Transverse colon (tissue), 4 donors: ENCODE measurements at regions not wholly inside any gene's neighbourhood (a gene's known extent, or its start where the extent isn't known, plus 50 kb on each side); places are given as distances from the start of the nearest gene placed in this dataset.

ENCODE experiments used
- DNase-seq: peaks from one replicate; pipeline ENCODE4 v3.0.0-alpha.2; 2019
- H3K27ac ChIP-seq, 4 donors: fragments of 200-600 bp; sonication (generic); 2 replicates each; pipeline ENCODE4 v1.5.1; 2016 to 2018; ENCODE audit warnings: inconsistent platforms in 4 of 4
- H3K27me3 ChIP-seq: fragments of 200-600 bp; sonication (generic); 2 replicates; pipeline ENCODE4 v1.5.1; 2017; ENCODE audit warnings: inconsistent platforms
- H3K36me3 ChIP-seq, 4 donors: fragments of 200-600 bp; sonication (generic); 2 replicates each; pipeline ENCODE4 v1.5.1; 2017 to 2019; ENCODE audit warnings: inconsistent platforms in 4 of 4
- H3K4me1 ChIP-seq, 4 donors: fragments of 200-600 bp; sonication (generic); 2 replicates each; pipeline ENCODE4 v1.5.1; 2017 to 2020; ENCODE audit warnings: inconsistent platforms in 4 of 4
- H3K4me3 ChIP-seq, 4 donors: fragments of 200-600 bp; sonication (generic); 1 replicate in 1 of 4; 2 replicates in 3 of 4; pipeline versions ENCODE4 v1.5.1 to v1.6.1; 2017 to 2019; ENCODE audit warnings: inconsistent platforms in 4 of 4
- H3K9me3 ChIP-seq, 2 donors: fragments of 200-600 bp; sonication (generic); 2 replicates each; pipeline ENCODE4 v1.5.1; 2017 to 2019; ENCODE audit warnings: inconsistent platforms in 2 of 2
- EP300 ChIP-seq: sonication (generic); formaldehyde crosslinking; IDR thresholded peaks from one replicate; pipeline ENCODE4 v1.6.1; 2017; ENCODE audit warnings: antibody characterized with exemption, low read depth
- POLR2A ChIP-seq: fragments of 450-650 bp; IDR thresholded peaks from one replicate; pipeline ENCODE4 v1.6.1; 2016; ENCODE audit warnings: antibody characterized with exemption, mild to moderate bottlenecking, moderate library complexity
- POLR2AphosphoS5 ChIP-seq, 3 donors: sonication (generic); formaldehyde crosslinking; IDR thresholded peaks; one replicate each; pipeline ENCODE4 v1.6.1; 2016; ENCODE audit warnings: antibody characterized with exemption in 3 of 3
- WGBS, 2 donors: methylation state at CpG; one replicate each; pipeline ENCODE4 v1.1.5; 2018; ENCODE audit warnings: low coverage in 1 of 2; 5-methylcytosine and 5-hydroxymethylcytosine counted together
- in situ Hi-C, 4 donors: fragments of 200-750 bp; cut with MboI; loops; one replicate each; pipeline versions ENCODE4 v1.15.0 to v1.15.1; 2017; ENCODE audit warnings: low sequenced_read_pairs in 3 of 4, low pct_ligation_motif_present in 1 of 4, low pct_unique_long_range_greater_than_20kb in 1 of 4
- intact Hi-C: fragments of 100-400 bp; cut with DNase I; formaldehyde crosslinking; loops from one replicate; pipeline ENCODE4 v1.15.1; 2023; ENCODE audit warnings: low total_unique reads
- TF ChIP-seq, protein P1 (sequence below), 5 experiments: fragments of 200-600 bp in 3 of 5; fragments of 450-650 bp in 2 of 5; sonication (generic) in 3 of 5; IDR thresholded peaks; 1 replicate in 2 of 5; 2 replicates in 3 of 5; pipeline ENCODE4 v1.5.1; 2016 to 2017; ENCODE audit warnings: antibody characterized with exemption in 5 of 5, inconsistent platforms in 3 of 5, mild to moderate bottlenecking in 2 of 5, moderate library complexity in 1 of 5

GRCh38 chr3:99521551-99521950, 116.8 kb upstream of the COL8A1 start:
- 78 to 84% methylated on average over 2 of the region's 2 CpGs for WGBS, 2 donors
- H3K27me3 ChIP-seq, result no peaks in the 10 kb centered on the region
- no peak overlapping the region for H3K4me3 ChIP-seq
- no peak for DNase-seq
- no peaks in the 10 kb centered on the region for H3K9me3 ChIP-seq
- H3K36me3 ChIP-seq, result no peaks in the 10 kb centered on the region
- in situ Hi-C loops, result no loop called here
- no peak overlapping the region for H3K27ac ChIP-seq
- TF ChIP-seq, protein P1, sequence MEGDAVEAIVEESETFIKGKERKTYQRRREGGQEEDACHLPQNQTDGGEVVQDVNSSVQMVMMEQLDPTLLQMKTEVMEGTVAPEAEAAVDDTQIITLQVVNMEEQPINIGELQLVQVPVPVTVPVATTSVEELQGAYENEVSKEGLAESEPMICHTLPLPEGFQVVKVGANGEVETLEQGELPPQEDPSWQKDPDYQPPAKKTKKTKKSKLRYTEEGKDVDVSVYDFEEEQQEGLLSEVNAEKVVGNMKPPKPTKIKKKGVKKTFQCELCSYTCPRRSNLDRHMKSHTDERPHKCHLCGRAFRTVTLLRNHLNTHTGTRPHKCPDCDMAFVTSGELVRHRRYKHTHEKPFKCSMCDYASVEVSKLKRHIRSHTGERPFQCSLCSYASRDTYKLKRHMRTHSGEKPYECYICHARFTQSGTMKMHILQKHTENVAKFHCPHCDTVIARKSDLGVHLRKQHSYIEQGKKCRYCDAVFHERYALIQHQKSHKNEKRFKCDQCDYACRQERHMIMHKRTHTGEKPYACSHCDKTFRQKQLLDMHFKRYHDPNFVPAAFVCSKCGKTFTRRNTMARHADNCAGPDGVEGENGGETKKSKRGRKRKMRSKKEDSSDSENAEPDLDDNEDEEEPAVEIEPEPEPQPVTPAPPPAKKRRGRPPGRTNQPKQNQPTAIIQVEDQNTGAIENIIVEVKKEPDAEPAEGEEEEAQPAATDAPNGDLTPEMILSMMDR (IDR thresholded peaks at IDR 0.05), result no peak
- TF ChIP-seq EP300 (no peak), POLR2AphosphoS5 (IDR thresholded peaks at IDR 0.05) (no peak), POLR2A (no peak)
- no peaks in the 10 kb centered on the region for H3K4me1 ChIP-seq
- intact Hi-C loops, result no loop called here

GRCh38 chr3:99520513-99520912, 117.9 kb upstream of the COL8A1 start:
- no peak for DNase-seq
- H3K9me3 ChIP-seq, result no peaks in the 10 kb centered on the region

GRCh38 chr3:99516936-99517335, 121.5 kb upstream of the COL8A1 start:
- no peaks in the 10 kb centered on the region for H3K36me3 ChIP-seq
- in situ Hi-C loops (no loop called here), intact Hi-C loops (no loop called here)
- TF ChIP-seq POLR2AphosphoS5 (IDR thresholded peaks at IDR 0.05), result no peak
- H3K9me3 ChIP-seq, result no peaks in the 10 kb centered on the region
- WGBS, 2 donors, result 86% methylated on average over 1 of the region's 1 CpG; no CpG with 5 or more reads in 1 of the 2 donors
- no peaks in the 10 kb centered on the region for H3K4me1 ChIP-seq
- DNase-seq, result no peak
- H3K27me3 ChIP-seq, result no peaks in the 10 kb centered on the region
- H3K4me3 ChIP-seq, result no peak overlapping the region
- H3K27ac ChIP-seq, result no peak overlapping the region

More at GRCh38 chr3:99520513-99520912, 117.9 kb upstream of the COL8A1 start:
- TF ChIP-seq POLR2A, result no peak
- TF ChIP-seq EP300, result no peak
- no peak for TF ChIP-seq POLR2AphosphoS5 (IDR thresholded peaks at IDR 0.05)
- TF ChIP-seq, protein P1 (IDR thresholded peaks at IDR 0.05), result no peak
- H3K4me1 ChIP-seq, result no peaks in the 10 kb centered on the region
- intact Hi-C loops, result no loop called here
- no peaks in the 10 kb centered on the region for H3K27me3 ChIP-seq
- no peaks in the 10 kb centered on the region for H3K36me3 ChIP-seq
- in situ Hi-C loops, result no loop called here
- no peak overlapping the region for H3K4me3 ChIP-seq
- H3K27ac ChIP-seq, result no peak overlapping the region

DNA sequence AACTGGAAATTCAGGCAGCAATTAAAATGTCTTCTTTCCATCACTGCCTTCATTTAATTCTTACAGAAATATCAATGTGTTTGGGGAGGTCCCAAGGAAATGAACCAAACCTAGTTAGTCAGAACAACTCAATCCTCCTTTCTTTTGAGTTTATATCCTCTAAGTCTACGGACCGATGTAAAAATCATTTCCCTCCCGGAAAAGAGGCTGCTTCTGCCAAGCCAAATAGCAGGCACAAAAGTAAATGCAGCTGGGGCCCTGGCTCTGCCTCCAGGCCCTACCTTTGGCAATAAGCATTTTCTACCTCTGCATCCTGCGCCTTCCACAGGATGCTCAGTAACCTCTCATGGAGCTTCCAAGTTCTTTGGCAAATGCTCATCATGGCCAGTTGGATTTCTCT, 122.5 kb upstream of the COL8A1 start:
- H3K27me3 ChIP-seq, result no peaks in the 10 kb centered on the region
- H3K9me3 ChIP-seq, result no peaks in the 10 kb centered on the region
- intact Hi-C loops (no loop called here), in situ Hi-C loops (no loop called here)
- no peak overlapping the region for H3K27ac ChIP-seq
- no peak overlapping the region for H3K4me3 ChIP-seq
- TF ChIP-seq POLR2A (no peak), POLR2AphosphoS5 (IDR thresholded peaks at IDR 0.05) (no peak), EP300 (no peak)
- TF ChIP-seq, protein P1 (IDR thresholded peaks at IDR 0.05), result no peak
- DNase-seq, result no peak
- no peaks in the 10 kb centered on the region for H3K4me1 ChIP-seq
- 62 to 80% methylated on average over 4 of the region's 4 CpGs for WGBS, 2 donors
- no peaks in the 10 kb centered on the region for H3K36me3 ChIP-seq

DNA sequence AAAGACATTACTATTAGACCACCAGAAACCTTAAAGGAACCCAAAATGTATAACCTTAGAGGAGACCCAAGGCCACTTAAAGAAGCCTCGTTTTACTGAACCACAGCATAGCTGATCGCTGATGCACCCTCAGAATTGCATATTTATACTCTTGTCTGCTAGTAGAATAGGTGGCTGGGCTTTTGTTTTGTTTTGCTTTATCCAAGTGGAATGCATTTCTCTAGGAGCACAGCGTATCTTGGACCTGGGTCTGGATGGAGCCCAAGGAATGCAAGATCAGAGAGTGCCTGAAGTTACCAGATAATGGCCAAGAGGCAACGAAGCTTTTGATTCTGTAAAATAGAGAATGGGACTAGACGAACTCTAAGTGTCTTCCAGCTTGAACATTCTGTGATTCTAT, 129.2 kb upstream of the COL8A1 start:
- in situ Hi-C loops, result no loop called here
- peaks cover 0 to 8% (median 0%) of the 10 kb centered on the region in 4 donors for H3K4me1 ChIP-seq
- 64 to 76% methylated on average over 5 of the region's 5 CpGs for WGBS, 2 donors
- H3K36me3 ChIP-seq, result no peaks in the 10 kb centered on the region
- TF ChIP-seq POLR2AphosphoS5 (IDR thresholded peaks at IDR 0.05), result no peak
- TF ChIP-seq, protein P1 (IDR thresholded peaks at IDR 0.05), result no peak
- no peak for TF ChIP-seq EP300
- no peak for TF ChIP-seq POLR2A
- H3K9me3 ChIP-seq, result no peaks in the 10 kb centered on the region
- no peak for DNase-seq
- H3K4me3 ChIP-seq, result no peak overlapping the region
- no peak overlapping the region for H3K27ac ChIP-seq
- no peaks in the 10 kb centered on the region for H3K27me3 ChIP-seq
- intact Hi-C loops, result no loop called here
